ENCODE measurements at regions not wholly inside any gene's neighbourhood (a gene's known extent, or its start where the extent isn't known, plus 50 kb on each side); places are given as distances from the start of the nearest gene placed in this dataset.

GRCh38 chr2:146461068-146461467 is 1383.8 kb upstream of the ACVR2A start:
- H3K4me1 ChIP-seq, result no peaks in the 10 kb centered on the region
- DNase-seq (ENCODE audit: low spot score in 2 of 2), result no peak
- TF ChIP-seq POLR2AphosphoS5 (IDR thresholded peaks at IDR 0.05), result no peak
- TF ChIP-seq EP300 (IDR thresholded peaks at IDR 0.05), result no peak
- TF ChIP-seq CTCF (IDR thresholded peaks at IDR 0.05), result no peak
- TF ChIP-seq POLR2A (IDR thresholded peaks at IDR 0.05), result no peak
- H3K4me3 ChIP-seq, result no peak overlapping the region
- H3K27me3 ChIP-seq, result no peaks in the 10 kb centered on the region
- no peaks in the 10 kb centered on the region for H3K36me3 ChIP-seq
- no peaks in the 10 kb centered on the region for H3K9me3 ChIP-seq
- no peak overlapping the region for H3K27ac ChIP-seq

- Histone ChIP-seq H3K36me3 (no peaks in the 10 kb centered on the region), H3K27ac (no peak overlapping the region), H3K9me3 (no peaks in the 10 kb centered on the region), H3K27me3 (no peaks in the 10 kb centered on the region), H3K4me1 (no peaks in the 10 kb centered on the region), H3K4me3 (no peak overlapping the region)
- no peak for TF ChIP-seq EP300 (IDR thresholded peaks at IDR 0.05)
- TF ChIP-seq POLR2AphosphoS5 (IDR thresholded peaks at IDR 0.05), result no peak
- no peak for TF ChIP-seq POLR2A (IDR thresholded peaks at IDR 0.05)
- no peak for TF ChIP-seq CTCF (IDR thresholded peaks at IDR 0.05)
- DNase-seq (ENCODE audit: low spot score in 2 of 2), result no peak
These were observed 1386.2 kb upstream of the ACVR2A start for GRCh38 chr2:146458585-146458984.

GRCh38 chr2:146457221-146457620 is 1387.6 kb upstream of the ACVR2A start:
- H3K36me3 ChIP-seq, result no peaks in the 10 kb centered on the region
- no peak for DNase-seq (ENCODE audit: low spot score in 2 of 2)
- TF ChIP-seq POLR2AphosphoS5 (IDR thresholded peaks at IDR 0.05), result no peak
- no peak for TF ChIP-seq CTCF (IDR thresholded peaks at IDR 0.05)
- H3K4me3 ChIP-seq, result no peak overlapping the region
- no peaks in the 10 kb centered on the region for H3K4me1 ChIP-seq
- WGBS, result 85% methylated on average over 4 of the region's 4 CpGs
- no peaks in the 10 kb centered on the region for H3K27me3 ChIP-seq
- H3K27ac ChIP-seq, result no peak overlapping the region
- no peaks in the 10 kb centered on the region for H3K9me3 ChIP-seq

GRCh38 chr2:146455325-146455724 is 1389.5 kb upstream of the ACVR2A start:
- no peaks in the 10 kb centered on the region for H3K4me1 ChIP-seq
- no peaks in the 10 kb centered on the region for H3K36me3 ChIP-seq
- no peak overlapping the region for H3K4me3 ChIP-seq
- WGBS, result 97% methylated on average over 1 of the region's 1 CpG
- DNase-seq (ENCODE audit: low spot score in 2 of 2), result no peak
- H3K9me3 ChIP-seq, result no peaks in the 10 kb centered on the region
- no peak overlapping the region for H3K27ac ChIP-seq
- H3K27me3 ChIP-seq, result no peaks in the 10 kb centered on the region
- TF ChIP-seq EP300 (IDR thresholded peaks at IDR 0.05) (no peak), CTCF (IDR thresholded peaks at IDR 0.05) (no peak), POLR2A (IDR thresholded peaks at IDR 0.05) (no peak), POLR2AphosphoS5 (IDR thresholded peaks at IDR 0.05) (no peak)

- H3K36me3 ChIP-seq, result no peaks in the 10 kb centered on the region
- no peak overlapping the region for H3K4me3 ChIP-seq
- TF ChIP-seq POLR2A (IDR thresholded peaks at IDR 0.05), result no peak
- TF ChIP-seq CTCF (IDR thresholded peaks at IDR 0.05), result no peak
- TF ChIP-seq POLR2AphosphoS5 (IDR thresholded peaks at IDR 0.05), result no peak
- TF ChIP-seq EP300 (IDR thresholded peaks at IDR 0.05), result no peak
- no peaks in the 10 kb centered on the region for H3K4me1 ChIP-seq
- no peaks in the 10 kb centered on the region for H3K27me3 ChIP-seq
- no peak overlapping the region for H3K27ac ChIP-seq
- no peaks in the 10 kb centered on the region for H3K9me3 ChIP-seq
- WGBS, result 81% methylated on average over 1 of the region's 1 CpG
- no peak for DNase-seq (ENCODE audit: low spot score in 2 of 2)
These were observed 1392.9 kb upstream of the ACVR2A start for GRCh38 chr2:146451972-146452371.

Data from suprapubic skin (tissue), 4 donors.